Left forelimb (tissue), 1 donor: ENCODE measurements at regions not wholly inside any gene's neighbourhood (a gene's known extent, or its start where the extent isn't known, plus 50 kb on each side); places are given as distances from the start of the nearest gene placed in this dataset.

ENCODE experiments used
- DNase-seq: peaks from one replicate; pipeline ENCODE4 v3.0.0-alpha.2; 2018; ENCODE audit warnings: low spot score

GRCh38 chr7:340979-341694, 51.2 kb downstream of the FOXL3 start:
- DNase-seq, result no peak

- DNase-seq, result no peak
Observed at GRCh38 chr7:341841-342638, 52.1 kb downstream of the FOXL3 start.

DNA sequence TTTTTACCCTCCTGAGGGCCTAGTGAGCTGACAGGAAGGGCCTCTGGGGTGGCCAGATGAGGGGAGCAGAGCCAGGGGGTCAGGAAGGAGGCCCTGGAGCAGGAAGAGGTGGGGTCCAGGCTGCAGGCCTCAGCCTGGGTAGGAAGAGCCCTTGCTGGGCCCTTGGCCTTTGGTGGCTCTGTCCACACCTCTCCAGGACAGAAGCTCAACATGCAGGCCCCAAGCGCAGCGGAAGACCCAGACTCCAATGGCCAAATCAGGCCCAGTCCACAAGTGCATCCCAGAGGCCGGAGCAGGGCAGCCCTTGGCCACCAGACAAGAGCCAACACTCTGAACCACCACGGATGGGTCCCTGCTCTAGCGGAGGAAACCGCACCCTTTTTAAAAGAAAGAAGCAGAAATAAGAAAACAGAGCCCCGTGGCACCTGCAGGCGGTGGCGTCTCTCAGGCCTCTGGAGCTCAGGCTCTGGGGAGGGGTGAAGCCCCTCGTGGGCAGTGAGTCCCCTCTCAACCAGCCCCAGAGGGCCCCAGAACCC, 52.8 kb downstream of the FOXL3 start:
- no peak for DNase-seq

DNA sequence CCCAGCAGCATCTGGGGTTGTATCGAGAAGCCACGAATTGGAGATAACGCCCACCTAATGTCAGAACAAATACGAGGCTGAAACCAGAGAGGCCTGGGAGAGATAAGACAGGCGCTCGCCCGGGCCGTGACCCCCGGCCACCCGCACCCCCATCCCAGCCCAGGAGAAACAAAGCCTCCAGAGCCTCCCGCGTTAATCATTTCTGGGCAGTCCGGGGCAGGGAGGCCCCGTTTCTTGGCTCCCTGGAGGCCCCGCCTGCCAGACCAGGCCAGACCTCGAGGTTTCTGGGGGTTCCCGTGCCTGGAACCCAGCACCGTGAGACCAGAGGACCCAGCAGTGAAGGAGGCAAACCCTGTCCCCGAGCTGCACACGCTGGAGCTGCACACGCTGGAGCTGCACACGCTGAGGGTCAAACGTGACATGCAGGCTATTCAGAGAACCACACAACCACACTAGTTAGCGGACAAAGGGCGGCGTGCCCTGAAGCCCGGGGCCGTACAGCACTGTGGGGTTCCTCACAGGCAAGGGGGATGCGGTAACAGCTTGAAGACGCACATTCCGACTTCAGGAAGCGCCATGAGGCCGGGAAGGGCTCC, 53.4 kb downstream of the FOXL3 start:
- DNase-seq, result no peak

GRCh38 chr7:343864-344607, 54.1 kb downstream of the FOXL3 start:
- no peak for DNase-seq

- no peak for DNase-seq
Observed at GRCh38 chr7:344608-344994, 54.6 kb downstream of the FOXL3 start.

DNA sequence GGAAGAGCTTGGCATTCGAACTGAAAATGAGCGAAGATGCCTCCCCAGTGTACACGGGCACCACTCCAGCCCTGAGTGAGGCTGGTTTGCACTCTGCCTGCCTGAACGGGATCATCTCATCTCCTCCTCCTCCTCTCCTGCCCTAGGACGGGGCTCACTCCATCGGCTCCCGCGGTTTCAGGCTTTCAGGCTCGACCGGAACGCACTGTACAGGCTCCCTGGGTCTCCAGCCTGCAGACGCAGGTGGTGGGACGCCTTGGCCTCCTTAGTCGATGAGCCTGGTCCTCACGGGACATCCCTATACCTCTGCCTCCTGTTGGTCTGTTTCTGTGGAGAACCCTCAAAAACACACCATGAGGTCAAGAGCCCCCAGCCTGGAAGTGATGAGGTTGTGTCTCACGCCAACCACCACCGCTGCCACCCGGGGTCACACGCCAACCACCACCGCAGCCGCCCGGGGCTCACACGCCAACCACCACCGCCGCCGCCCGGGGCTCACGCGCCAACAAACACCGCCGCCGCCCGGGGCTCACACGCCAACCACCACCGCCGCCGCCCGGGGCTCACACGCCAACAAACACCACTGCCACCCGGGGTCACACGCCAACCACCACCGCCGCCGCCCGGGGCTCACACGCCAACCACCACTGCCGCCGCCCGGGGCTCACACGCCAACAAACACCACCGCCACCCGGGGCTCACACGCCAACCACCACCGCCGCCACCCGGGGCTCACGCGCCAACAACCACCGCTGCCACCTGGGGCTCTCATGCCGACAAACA, 56.3 kb downstream of the FOXL3 start:
- DNase-seq, result no peak

- no peak for DNase-seq
Observed at GRCh38 chr7:347001-347590, 57.1 kb downstream of the FOXL3 start.

DNA sequence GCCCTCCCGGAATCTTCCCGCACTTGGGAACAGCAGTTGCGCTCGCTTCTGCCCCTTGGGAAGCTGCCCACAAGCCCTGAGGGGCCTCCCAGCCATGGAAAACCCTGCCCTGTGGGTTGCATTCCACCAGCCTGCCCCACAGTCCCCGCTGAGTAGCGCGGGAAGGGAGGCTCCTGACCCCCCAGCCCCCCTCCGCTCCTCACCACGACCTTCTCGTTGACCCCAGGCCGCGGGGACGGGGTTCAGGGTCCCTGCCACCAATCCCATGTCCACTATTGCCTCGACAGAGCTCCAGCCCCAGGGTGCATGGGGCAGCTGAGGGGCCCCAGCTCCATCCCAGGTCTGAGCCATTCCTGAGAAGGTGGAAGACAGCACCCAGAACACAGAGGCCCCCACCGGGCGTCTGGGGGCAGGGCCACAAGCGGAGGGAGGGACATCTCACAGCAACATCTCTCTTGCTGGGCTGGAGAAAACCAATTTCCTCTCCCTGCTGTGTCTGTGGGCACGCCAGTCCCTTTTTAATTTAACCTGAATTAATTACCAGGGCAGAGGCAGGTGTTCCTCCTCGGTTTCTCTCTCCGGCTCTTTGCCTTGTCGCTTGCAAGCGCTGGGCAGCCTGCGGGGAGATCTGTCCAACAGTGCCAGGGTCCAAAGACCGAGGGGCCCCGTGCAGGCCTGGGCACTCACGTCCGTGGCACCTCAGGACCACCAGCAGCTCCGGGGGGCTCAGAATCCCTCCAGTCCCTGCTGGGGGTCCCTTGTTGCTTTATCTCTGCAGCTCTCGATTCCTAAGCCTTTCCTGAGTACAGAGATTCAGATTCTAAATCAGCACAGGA, 57.9 kb downstream of the FOXL3 start:
- no peak for DNase-seq

- no peak for DNase-seq
Observed at GRCh38 chr7:348480-348844, 58.5 kb downstream of the FOXL3 start.

GRCh38 chr7:348962-349743, 59.2 kb downstream of the FOXL3 start:
- DNase-seq, result no peak

DNA sequence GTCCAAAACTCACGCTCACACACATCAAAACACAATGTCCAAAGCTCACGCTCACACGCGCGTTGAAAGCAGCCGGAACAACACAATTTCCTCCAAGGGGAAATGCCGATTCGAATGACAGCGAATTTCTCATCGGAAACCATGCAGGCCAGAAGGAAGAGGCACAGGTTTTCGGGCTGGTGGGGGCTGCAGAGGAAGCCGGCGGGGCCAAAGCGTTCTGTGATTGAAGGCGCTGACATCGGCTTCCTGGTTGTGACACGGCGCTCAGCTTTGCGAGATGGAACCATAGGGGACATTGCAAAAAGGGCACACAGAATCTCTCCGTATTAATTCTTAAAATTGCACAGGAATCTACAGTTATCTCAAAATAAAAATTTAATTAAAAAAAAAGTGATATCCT, 61.3 kb downstream of the FOXL3 start:
- DNase-seq, result no peak

GRCh38 chr7:351681-352480, 61.9 kb downstream of the FOXL3 start:
- DNase-seq, result no peak

- DNase-seq, result no peak
Observed at GRCh38 chr7:353746-354325, 63.9 kb downstream of the FOXL3 start.

DNA sequence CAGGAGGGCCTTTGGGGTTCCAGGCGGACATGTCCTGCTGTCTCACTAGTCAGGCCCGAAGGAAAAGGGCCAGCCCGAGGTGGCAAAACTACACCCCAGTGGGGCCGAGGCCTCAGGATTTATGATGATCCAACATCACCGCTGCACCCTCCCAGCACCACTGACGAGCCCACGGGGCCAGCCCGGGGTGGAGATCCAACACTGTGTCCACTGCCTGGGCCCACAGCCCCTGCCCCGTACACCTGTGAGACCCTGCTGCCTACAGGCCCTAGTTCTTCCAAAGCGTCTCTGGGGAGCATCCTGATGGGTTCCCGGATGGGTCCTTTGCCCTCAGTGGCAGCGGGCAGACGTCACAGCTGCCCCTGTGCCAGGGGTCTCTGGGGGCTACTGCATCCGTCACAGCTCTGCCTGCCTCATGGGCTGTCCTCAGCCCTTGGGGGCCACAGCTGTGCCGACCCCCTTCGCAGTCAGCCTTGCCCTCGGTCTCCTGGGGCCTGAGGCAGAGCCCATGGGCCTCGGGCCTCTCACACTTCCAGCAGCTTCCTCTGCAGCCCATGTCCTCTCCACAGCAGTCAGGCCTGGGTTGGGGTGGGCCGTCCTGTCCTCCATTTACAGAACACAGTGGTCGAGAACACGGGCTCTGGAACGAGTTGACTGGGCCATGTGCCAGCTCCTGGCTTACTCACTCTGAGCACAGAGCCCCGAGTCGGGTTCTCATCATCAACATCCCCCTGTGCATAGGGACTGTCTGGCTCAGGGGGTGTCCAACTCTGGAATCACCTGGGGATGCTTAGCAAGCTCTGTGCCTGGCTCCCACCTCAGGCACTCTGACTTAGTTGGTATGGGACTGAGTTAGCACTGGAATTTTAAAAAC, 64.9 kb downstream of the FOXL3 start:
- no peak for DNase-seq

DNA sequence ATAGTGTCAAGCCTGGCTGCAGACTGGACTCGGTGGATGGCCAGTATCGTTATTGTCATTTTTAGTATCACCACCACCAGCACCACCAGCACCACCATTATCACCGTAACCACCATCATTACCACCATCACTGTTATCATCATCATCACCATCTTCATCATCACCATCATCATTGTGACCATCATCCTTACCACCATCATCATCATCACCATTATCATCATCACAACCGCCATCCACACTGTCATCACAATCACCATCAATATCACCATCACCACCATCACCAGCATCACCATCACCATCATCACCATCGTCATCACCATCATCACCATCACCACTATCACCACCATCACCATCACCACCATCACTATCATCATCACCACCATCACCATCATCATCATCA, 65.6 kb downstream of the FOXL3 start:
- DNase-seq, result no peak

- no peak for DNase-seq
Observed at GRCh38 chr7:356087-356486, 66.1 kb downstream of the FOXL3 start.
